ENCODE measurements at regions not wholly inside any gene's neighbourhood (a gene's known extent, or its start where the extent isn't known, plus 50 kb on each side); places are given as distances from the start of the nearest gene placed in this dataset.
A peak's percentile ranks its signal among the peaks of the same experiment; 100 is the strongest.

DNA sequence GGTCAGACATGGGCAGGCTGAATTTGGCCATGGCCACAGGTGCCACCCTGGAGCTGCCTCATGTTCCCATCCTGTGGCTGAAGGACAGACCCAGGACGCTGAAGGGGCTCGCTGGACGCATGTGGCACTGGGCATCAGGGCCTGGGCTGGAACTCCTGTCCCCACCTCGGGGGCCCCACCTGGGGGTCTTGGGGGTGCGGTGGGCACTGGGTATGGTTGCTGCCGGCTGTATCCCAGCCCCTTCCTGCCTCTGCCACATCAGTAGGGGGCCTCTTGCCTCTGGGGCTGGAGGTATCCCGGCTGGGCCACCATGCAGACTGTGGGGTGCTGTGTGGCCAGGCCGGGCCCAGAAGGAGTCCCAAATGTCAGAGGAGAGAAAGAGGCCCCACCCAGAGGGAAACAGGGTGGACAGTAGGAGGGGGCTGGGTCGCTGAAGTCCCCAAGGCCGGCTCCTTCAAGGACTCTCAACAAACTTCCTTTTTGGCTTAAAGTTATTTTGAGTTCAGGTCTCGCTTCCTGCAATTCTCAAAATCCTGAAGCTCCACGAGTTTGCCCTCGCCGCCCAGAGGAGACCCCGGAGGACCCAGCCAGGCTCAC lies 78.7 kb downstream of the SIK1 start:
- no peak for DNase-seq

DNA sequence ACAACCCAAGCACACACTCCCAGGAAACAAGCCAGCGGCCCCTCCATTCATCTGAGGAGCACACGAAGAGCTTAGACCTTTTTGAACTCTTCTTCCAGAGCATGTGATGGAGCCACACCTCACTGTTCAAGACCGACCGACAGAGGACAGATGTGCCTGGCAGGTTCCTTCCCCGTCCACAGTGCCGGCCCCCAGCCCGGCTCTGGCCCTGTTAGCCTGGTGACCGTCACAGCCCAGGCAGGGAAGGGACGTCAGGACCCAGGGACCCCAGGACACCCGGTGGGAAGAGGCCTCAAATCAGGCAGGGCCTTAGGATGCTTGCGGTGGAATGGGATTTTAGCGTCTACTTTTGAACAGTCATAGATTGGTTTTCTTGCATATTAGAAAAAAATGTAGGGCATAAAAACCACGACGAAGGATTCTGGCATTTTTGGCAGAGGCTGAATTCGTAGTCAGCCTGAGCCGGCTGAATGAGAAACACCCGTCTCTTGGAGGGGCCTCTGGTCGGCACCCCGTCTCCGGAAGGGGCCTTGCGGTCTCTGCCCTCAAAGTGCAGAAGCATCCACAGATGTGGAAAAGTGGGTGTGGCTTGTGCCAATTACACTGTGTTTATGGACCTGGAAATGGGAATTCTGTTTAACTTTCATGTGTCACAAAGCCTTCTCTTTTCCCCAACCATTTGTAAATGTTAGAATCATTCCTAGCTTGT lies 79.3 kb downstream of the SIK1 start:
- no peak for DNase-seq

DNA sequence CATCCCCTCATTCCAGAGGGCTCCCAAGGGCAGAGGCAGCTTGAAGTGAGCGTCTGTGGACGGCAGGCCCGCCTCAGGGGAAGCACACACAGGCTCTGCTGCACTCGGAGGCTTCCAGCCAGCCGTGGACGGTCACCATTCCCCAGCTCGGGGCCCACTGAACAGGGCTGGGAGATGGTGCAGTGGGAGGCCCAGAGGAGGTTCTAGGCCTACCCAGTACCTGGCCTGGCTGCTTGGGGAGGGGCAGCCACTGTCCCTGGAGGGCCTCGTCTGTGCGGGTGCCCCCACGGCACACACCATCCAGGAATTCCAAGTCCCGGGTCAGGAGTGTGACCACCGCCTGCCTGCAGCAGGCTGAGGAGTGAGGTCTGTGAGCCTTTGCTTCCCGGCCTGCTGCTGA lies 80.4 kb downstream of the SIK1 start:
- DNase-seq, result no peak

DNA sequence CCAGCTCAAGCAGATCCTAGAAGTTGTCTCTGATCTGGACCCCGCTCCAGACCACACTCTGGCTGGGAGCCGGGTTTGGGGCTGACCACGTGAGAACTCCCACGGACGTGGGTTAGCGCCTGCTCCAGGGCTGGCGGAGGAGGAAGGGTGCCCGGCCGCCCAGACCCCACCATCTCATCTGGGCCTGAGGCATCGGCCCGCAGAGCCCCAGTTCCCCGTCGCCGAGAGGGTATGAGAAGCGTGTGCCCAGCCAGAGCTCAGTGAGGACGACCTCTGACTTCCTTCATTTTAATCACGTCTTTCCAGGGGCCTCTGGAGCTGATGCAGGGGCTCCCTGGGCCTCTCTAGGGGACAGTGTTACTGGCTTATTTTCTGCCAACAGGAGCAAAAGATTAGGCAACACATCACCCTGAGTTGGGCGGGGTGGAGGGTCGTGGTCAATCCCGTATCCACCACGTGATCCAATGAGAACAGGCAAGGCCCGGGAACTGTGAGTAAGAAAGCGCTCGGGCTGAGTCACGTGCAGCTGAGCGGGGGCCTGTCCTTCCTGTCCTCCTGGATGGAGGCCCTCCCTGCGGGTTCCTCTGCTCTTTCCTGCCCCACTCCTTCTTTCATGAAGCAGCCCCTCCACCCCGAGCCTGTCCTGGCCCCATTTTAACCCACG lies 81.1 kb downstream of the SIK1 start:
- DNase-seq, result no peak

DNA sequence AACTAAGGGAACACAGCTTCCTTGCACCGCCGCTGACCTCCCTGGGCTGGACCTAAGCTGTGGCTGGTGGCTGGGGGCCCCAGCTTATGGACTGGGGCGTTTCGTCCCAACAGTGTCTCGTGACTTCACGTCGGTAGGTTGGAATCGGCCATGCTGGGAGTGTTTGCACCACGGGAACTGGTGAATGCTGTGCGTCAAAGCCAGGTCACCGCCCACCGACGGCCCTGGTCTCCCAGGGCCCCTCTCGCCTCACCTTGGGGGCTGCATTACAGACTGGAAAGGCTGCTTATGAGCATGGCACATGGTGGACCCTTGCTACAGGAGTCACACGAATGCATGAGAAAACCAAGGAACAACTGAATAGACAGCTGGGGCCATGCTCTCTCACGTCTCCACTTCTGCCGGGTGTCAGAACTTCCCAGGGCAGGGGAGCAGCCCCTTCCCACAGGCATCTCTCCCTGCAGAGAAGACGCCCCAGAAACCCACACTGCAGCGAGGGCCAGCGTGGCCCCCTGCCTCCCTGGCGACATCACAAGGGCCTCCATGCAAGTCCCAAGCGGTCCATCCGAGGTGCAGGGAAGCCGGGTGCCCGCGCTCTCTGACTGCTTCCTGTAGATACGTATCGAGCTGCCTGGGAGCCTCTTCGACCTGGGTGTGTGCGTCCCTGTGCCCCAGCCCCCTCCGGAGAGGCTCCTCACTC lies 81.7 kb downstream of the SIK1 start:
- no peak for DNase-seq

DNA sequence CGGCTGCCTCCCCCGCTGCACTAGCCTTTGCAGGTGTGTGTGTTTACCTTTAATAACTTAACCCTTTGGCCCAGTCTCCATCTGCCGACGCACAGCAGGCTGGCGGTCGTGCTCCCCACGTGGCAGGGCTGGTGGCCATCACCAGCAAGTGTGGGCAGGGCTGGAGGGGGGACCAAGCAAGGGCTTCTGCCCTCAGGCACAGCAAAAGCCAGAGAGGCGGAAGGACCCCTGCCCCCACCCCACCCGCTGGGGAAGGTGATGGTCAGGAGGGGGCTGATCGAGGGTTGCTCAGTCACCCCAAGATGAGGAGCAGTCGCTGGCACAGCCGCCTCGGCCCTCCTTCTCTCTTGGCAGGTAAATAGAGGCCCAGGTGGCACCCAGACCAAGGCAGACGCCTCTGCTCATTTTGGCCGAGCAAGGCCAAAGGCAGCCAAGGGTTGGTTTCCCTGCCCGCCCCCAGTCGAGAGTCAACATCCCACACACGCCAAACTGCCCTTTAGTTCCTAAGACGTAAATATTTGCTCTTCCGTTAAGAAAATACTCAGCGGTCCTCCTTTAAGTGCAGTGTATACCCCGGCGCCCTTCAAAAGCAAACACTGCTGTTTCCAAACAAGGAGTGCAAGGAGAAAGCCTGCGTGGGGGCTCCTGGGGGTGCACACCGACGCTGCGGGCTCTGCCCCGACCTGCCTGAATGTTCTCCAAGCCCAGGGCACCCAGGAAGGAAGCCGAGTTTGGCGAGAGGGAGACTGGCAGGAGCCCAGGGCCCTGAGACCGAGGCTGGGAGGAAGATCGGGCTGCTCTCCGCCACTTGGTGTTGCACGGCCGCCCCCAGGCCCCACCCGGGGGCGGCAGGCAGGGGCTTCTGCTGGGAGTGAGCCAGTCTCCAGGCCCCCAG lies 82.7 kb downstream of the SIK1 start:
- DNase-seq, result peak; percentile 45

DNA sequence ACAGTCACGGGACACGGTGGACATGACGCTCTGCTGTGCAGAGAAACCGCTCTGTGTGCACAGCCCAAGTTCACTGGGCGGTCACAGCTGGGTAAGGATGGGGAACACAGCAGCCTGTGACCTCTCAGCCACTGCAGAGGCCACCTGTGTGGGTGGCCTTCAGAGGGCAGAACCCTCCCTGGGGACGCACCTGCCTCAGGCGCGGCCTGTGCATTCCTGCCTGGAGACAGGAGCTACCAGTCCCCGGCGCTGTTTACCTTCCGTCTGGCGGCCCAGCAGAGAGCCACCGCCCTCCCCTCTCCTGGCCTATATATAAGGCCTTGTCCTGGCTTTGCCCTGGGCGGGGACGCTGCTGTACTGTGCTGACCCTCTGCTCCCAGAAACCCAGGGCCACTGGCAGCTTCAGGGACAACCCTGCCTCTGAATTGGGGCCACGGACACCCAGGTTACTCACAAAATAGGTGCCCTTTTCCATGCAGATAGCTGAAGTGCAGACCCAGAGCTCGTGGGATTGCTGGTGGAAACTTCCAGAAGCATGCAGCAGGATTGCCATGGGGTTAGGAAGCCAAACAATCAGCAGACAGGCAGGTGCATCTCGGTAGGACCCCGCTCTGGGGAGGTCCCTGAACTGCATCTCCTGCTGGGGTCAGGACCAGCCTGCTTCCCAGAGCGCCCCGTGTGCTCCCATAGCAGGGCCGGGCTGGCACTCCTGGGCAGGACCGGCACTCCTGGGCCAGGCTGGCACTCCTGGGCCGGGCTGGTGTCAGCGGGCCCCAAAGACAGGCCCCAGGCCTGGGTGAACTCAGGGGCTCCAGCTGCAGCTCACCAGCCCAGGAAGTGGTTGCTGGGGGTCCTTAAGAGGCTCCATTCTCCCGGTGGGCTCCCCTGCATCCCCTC lies 83.6 kb downstream of the SIK1 start:
- peak; percentile 33 for DNase-seq

DNA sequence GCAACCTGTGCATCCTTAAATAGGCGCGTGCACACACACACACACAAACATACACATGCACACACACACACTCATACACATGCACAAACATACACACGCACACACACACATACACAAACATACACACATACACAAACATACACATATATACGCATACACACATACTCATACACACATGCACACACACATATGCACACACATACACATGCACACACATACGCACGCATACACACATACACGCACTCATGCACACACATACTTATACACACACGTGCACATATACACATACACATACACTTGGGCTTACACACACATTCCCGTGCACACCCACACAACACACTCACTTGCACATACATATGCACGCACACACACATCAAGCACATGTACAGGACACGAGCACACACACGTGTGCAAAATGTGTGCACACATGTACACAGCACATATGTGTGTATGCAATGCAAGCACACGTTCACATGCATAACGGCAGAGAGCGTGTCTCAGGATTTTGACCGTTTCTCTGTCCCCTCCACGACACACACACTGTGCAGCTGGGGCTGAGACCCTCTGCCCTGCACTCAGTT lies 84.5 kb downstream of the SIK1 start:
- DNase-seq, result no peak

DNA sequence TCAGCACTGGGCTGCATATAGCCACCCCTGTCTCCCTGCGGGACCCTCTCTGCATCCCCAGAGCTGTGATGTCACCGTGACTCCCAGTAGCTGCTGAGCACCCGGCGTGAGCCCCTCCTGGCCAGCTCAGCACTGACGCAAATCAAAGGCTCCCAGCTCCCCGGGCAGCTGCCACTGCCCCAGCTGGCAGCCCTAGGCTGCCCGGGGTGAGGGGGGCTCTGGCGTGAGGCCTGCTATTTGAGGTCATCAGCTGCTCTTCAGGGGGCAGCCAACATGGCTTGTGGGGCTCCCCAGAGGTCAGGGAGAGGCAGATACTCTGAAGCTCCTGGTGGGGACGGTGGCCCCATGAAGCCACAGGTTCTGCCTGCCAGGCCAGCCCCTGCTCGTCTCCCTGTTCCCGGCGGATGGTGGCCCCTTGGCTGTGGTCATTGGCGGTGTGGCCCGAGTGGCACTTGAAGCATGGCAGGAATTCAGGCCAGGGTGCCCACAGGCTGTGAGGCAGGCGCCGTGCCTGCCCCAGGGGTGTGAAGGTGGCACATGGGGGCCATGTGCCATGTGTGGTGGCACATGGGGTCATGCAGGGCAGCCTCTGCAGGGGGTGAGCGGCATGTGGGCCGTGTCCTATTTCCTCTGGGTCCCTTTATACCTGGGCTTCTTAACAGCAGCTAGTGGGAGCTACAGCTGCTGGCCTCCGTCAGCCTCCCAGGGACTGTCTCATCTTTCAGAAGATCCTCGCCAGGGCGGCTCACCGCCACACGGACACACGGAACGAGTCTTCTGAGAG lies 85.4 kb downstream of the SIK1 start:
- DNase-seq, result no peak

DNA sequence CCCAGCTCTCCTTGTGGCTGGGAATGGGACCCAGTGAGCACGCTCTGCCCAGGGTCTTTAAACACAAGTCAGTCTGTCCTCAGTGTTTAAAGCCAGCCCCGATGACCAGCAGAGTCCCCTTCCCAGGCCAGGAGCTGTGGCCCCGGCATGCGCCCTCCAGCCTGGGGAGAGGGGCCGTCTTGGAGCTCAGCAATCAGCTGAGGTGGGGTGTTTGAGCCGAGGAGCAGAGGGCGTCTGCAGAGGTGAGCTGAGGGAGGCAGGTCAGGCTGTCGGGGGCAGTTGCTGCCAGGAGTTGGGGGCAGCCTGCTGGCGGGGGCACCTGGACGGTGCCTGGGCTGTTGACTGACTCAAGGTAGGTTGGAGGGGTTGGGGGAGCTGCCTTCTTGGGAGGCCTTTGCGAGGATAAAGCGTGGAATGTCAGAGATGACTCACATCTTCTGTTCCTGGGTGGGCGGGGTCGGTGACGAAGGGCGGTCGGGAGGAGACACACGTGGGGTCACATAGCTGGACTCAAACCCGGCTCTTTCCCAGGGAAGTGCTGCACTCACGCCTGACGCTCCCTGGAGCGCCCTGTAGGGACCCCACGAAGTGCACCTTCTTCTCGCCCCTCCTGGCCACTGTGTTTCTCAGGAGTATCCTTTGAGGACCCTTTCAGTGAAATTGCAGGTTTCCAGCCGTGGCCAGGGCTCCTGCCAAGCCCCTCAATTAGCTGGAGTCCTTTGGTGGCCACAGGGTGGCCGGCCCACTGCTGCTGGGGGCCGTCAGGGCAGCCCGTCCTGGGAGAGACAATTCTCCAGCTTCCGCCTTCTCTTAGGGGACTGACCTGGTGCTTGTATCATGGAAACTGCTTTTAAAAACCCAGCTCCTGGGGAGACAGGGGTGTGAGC lies 86.2 kb downstream of the SIK1 start:
- no peak for DNase-seq

DNA sequence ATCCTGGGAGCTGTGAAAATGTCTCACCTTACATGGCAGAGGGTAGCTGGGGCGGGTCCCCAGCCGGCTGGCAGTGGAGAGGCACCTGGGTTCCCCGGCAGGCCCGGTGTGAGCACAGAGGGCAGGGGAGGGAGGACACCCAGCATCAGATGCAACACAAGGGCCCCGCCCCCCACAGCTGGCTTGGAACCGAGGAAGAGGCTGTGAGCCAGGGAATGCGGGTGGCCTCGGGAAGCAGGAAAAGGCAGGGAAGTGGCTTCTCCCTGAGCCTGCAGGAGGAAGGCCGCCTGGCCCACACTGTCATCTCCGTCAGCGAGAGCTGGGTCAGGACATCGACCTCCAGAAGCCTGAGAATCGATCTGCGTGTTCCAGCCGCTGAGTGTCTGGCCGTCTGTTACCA lies 87.3 kb downstream of the SIK1 start:
- no peak for DNase-seq

DNA sequence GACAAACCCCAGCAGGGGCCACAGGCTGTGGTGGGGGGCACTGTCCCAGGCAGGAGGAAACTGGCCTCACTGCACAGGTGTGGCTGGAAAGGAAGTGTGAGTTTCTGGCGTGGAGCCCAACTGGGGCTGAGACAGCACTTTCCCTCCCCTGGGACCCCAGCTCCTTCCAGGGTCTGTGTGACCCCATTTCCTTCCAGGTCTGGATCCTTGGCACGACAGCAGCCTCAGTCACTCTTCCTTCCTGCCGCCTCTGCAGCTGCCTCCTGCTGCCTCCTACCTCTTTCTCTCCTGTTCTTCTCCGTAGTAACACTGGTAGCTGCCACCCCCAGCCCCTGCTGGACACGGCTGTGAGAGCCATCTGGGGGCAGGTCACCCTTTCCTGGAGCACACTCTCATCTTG lies 88.0 kb downstream of the SIK1 start:
- no peak for DNase-seq

DNA sequence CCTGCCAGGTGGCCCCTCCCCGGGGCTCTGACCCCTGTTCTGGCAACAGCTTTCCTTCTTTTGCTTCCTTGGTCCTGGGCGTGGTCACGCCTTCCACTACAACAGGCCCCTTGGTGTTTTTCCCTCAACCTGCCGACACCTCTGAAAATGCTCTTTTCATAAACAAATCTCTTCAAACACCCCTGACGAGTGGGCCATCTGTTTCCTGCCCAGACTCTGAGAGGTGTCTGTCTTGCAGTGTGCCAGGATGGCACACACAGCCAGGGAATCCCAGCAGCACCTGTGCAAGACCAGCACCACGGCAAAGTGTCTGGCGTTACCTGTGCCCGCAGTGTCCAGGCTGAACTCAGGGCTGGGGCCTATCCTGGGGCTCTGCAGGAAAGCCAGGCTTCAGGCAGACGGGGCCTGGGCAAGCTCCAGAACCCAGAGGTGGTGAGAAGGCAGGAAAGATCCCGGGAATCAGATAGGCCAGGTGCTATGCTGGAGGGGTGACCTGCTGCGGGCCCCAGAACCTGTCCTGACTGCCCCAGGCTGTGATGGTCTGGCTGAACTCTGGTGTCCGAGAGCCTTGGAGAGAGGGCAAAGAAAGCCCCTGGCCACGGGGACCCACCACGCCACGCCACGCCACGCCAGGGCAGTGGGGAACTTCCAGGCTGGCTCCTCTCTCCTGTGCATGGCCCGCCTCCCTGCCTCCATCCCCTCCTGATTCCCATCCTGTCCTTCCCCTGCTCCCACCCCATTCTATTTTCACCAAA lies 88.9 kb downstream of the SIK1 start:
- DNase-seq, result no peak

DNA sequence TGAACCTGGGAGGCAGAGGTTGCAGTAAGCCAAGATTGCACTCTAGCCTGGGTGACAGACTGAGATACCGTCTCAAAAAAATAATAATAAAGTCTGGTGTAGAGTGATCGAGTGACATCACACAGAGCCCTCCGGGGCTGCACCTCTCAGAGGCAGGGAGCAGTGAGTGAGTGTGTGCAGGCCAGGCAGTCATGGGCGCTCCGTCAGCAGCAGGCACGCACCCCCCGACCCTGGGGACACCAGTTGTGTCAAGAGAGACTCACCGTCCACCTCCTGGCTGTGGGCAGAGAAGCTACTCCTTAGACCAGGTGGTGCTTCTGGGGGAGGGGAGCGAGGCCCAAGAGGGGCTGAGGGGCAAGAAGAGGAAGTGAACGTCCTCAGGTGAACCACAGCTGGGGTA lies 91.8 kb downstream of the SIK1 start:
- DNase-seq, result no peak

DNA sequence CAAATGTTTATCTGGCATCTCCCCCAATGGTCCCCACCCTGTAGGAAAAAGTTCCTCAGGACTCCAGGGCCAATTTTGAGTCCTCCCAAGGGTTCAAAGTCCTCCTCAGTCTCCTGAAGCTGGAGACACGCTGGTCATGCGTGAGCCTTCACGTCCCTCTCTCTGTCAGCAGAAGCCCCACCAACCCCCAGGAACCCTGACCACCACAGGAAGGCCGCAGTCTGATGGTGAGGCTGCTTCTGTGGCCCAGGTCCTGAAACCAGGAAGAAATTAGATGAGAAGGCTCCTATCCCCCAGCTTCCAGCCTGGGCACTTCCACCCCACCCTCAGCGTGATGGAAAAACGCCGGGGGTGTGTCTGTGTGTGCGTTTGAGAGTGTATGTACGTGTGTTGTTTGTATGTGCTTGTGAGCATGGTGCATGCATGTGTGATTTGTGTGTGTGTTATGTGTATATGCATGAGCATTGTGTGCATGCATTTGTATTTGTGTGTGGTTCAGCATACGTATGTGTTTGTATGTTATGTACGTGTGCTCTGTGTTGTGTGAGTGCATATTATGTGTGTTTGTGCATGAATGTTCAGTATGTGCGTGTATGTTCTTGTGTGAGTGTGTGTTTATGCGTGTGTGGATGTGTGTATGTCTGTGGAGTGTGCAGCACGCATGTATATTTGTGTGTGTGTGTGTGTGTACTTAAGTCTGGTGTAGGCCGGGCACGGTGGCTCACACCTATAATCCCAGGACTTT lies 92.5 kb downstream of the SIK1 start:
- no peak for DNase-seq

DNA sequence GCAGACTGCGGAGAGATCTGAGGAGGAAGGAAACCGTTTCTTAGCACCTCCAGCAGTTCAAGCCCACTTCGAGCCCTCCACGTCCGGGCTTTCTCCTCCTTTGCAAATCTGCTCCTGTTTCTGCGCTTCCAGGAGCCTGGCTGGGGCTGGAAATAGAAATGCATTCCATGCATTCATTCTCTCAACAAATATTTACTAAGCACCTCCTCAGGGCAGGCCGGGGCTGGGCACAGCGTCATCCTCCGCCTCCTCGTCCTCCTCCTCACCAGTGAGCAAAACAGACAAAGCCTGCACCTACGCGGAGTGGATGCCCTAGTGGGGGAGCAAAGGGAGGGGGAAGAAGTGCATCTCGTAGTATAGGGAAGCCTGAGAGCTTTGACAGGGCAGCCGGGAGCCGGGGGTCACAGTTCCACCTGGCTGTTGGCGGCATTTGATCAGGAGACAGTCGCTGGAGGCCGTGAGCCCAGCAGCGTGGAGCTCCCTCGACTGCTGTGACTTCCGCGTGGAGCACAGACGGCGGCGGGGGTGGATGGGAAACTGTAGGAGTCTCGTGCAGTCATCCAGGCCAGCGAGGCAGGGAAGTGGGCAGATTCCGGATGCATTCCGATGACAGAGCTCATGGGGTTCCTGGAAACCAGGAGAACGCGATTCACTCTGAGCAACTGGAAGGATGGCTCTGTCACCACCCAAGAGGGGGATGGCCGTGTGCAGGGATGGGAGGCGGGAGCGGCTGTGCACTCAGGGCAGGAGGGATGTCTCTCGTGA lies 93.5 kb downstream of the SIK1 start:
- no peak for DNase-seq

DNA sequence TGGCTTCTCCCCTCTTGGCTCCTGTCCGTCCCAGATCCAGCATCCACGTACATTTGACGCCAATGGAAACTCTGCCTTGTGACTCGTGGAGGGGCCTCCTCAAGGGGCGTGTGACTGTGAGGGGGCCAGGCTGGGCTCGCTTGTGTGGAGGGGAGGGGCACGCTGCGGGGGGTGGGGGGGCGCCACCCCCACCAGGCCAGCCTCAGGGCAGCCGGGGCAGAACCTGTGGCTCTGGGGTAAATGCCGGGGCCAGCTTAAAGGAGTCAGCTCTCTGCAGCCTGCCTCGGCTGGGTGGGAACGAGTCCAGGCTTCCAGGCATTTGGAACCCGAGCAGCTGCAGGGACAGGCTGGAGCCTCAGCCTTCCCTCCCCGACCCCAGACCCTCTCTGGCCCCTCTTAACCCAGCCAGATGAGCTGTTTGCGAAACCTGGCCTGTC lies 94.1 kb downstream of the SIK1 start:
- DNase-seq, result no peak
